ENCODE measurements at regions not wholly inside any gene's neighbourhood (a gene's known extent, or its start where the extent isn't known, plus 50 kb on each side); places are given as distances from the start of the nearest gene placed in this dataset.

DNA sequence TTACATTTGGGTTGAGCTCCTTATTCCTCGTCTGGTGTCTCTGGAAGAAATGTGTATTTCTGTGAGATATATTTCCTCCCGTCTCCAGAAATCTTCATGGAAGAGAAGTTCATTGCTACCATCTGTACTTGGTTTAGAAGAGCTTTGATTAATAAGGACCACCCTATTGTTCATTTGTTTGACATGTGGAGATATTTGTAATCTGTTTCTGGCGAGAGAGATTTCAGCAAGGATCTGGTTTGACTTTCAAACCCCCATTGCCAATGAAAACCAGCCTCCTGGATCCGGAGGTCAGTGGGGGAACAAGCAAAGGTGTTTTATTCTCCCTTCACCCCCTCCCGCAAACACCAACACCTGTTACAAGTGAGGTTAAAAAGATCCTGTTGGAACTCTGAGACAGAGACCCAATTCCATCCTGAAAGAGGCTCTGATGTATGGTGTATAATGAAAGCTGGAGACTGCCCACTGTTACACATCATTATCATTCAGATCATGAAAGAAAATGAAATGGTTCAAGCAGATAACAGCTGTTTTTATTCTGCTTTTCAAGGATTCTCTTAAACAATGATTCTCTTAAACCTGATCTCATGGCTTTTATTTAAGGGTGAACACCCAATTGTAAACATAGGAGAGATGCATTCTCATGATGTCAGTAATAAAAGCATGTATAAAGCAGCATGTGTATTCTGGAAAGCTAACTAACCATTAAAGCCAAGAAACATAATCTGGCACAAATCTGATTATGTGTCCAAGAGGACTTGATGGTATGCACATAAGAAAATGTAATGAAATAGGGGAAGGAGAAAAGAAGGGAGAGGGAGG lies 393.5 kb upstream of the ADGRL2 start:
- TF ChIP-seq, protein P1, sequence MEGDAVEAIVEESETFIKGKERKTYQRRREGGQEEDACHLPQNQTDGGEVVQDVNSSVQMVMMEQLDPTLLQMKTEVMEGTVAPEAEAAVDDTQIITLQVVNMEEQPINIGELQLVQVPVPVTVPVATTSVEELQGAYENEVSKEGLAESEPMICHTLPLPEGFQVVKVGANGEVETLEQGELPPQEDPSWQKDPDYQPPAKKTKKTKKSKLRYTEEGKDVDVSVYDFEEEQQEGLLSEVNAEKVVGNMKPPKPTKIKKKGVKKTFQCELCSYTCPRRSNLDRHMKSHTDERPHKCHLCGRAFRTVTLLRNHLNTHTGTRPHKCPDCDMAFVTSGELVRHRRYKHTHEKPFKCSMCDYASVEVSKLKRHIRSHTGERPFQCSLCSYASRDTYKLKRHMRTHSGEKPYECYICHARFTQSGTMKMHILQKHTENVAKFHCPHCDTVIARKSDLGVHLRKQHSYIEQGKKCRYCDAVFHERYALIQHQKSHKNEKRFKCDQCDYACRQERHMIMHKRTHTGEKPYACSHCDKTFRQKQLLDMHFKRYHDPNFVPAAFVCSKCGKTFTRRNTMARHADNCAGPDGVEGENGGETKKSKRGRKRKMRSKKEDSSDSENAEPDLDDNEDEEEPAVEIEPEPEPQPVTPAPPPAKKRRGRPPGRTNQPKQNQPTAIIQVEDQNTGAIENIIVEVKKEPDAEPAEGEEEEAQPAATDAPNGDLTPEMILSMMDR (IDR thresholded peaks at IDR 0.05), result no peak
- no peak for TF ChIP-seq POLR2A (IDR thresholded peaks at IDR 0.05)
